ENCODE measurements at regions not wholly inside any gene's neighbourhood (a gene's known extent, or its start where the extent isn't known, plus 50 kb on each side); places are given as distances from the start of the nearest gene placed in this dataset.

DNA sequence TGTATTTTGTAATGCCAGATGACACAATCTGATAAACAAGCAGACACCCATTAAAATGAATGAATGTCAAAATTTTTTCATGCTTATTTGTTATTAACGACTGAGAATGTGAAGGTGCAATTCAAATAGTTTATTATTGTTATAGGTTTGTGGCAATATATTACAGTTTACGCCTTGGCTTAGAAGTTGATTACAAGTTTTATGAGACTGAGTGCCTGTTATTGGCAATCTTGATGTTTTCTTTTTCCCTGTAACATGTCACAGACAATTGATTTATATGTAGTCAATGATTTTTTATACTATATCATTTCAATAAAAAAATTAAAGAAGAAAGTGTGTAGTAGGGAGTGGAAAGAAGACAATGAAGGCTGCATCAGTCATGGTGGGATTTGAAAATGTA lies 144.1 kb upstream of the EEF1E1 start:
- TF ChIP-seq, protein P1, sequence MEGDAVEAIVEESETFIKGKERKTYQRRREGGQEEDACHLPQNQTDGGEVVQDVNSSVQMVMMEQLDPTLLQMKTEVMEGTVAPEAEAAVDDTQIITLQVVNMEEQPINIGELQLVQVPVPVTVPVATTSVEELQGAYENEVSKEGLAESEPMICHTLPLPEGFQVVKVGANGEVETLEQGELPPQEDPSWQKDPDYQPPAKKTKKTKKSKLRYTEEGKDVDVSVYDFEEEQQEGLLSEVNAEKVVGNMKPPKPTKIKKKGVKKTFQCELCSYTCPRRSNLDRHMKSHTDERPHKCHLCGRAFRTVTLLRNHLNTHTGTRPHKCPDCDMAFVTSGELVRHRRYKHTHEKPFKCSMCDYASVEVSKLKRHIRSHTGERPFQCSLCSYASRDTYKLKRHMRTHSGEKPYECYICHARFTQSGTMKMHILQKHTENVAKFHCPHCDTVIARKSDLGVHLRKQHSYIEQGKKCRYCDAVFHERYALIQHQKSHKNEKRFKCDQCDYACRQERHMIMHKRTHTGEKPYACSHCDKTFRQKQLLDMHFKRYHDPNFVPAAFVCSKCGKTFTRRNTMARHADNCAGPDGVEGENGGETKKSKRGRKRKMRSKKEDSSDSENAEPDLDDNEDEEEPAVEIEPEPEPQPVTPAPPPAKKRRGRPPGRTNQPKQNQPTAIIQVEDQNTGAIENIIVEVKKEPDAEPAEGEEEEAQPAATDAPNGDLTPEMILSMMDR (conservative IDR thresholded peaks at IDR 0.05; ENCODE audit: low read length), result no peak
- TF ChIP-seq EZH2phosphoT487 (IDR thresholded peaks at IDR 0.05; ENCODE audit: borderline replicate concordance), result no peak
